Bronchial epithelial cell (primary cell): ENCODE measurements at regions not wholly inside any gene's neighbourhood (a gene's known extent, or its start where the extent isn't known, plus 50 kb on each side); places are given as distances from the start of the nearest gene placed in this dataset.

Source experiments
- DNase-seq: peaks from one replicate; pipeline ENCODE4 v3.0.0-alpha.2; 2010; ENCODE audit warnings: low read depth
- FAIRE-seq: peaks from 2 replicates; lab custom pipeline; 2011; peaks lifted over from hg19 to GRCh38; lab: Jason Lieb, UNC
- H3K27me3 ChIP-seq: 2 replicates; pipeline ENCODE4 v1.5.1; 2011; ENCODE audit warnings: low read length; ENCODE audit not compliant: control insufficient read depth, insufficient read depth
- H3K36me3 ChIP-seq: 2 replicates; pipeline ENCODE4 v1.5.1; 2011; ENCODE audit warnings: low read length; ENCODE audit not compliant: control insufficient read depth, insufficient read depth
- H3K4me3 ChIP-seq: 2 replicates; pipeline ENCODE4 v1.5.1; 2011; ENCODE audit warnings: mild to moderate bottlenecking, low read depth, low read length, control low read depth
- TF ChIP-seq, protein P1 (sequence below): IDR thresholded peaks from 2 replicates; pipeline ENCODE4 v1.5.1; 2011; ENCODE audit warnings: mild to moderate bottlenecking, moderate library complexity, low read length, control low read depth, inconsistent platforms; ENCODE audit not compliant: insufficient read depth, severe bottlenecking

DNA sequence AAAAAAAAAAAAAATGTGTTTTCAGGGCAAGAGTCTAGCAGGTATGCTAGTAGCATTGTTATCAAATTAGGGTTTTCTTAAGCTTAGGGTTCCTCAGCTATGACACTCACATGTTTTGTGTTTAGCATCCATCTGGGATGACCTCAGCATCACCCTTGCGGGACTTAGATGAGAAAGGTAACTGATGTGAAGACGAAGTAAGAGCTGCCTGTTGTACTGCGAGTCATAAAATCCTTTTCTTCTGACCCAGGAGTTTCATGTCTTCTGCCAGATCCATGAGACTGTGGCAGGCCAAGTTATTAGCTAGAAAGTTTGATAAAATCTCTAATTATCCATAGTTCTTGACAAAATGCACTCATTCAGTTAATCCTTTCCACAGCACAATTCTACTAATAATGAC, 1251.1 kb downstream of the AMY1C start:
- FAIRE-seq (no peak), DNase-seq (no peak)
- Histone ChIP-seq H3K27me3 (no peaks in the 10 kb centered on the region), H3K4me3 (no peak overlapping the region), H3K36me3 (no peaks in the 10 kb centered on the region)
- TF ChIP-seq, protein P1, sequence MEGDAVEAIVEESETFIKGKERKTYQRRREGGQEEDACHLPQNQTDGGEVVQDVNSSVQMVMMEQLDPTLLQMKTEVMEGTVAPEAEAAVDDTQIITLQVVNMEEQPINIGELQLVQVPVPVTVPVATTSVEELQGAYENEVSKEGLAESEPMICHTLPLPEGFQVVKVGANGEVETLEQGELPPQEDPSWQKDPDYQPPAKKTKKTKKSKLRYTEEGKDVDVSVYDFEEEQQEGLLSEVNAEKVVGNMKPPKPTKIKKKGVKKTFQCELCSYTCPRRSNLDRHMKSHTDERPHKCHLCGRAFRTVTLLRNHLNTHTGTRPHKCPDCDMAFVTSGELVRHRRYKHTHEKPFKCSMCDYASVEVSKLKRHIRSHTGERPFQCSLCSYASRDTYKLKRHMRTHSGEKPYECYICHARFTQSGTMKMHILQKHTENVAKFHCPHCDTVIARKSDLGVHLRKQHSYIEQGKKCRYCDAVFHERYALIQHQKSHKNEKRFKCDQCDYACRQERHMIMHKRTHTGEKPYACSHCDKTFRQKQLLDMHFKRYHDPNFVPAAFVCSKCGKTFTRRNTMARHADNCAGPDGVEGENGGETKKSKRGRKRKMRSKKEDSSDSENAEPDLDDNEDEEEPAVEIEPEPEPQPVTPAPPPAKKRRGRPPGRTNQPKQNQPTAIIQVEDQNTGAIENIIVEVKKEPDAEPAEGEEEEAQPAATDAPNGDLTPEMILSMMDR, result no peak

DNA sequence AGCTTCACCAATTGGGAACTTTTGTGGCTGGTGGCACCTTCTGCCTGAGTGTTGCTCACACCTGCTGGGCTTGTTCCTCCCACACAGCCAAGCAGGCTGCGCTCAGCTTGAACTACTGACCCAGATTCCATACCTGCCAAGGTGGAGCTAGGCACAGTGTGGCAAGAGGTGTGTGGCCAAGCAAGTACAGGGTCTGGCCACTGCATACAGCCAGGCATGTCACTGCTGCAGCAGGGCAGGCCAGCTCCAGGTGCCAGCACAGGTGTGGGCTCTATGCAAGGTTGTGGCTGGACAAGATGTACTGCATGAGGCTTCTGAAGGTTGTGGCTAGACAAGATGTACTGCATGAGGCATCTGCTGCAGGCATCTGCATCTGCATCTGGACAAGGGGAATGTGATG, 1254.8 kb downstream of the AMY1C start:
- Histone ChIP-seq H3K27me3 (no peaks in the 10 kb centered on the region), H3K4me3 (no peak overlapping the region), H3K36me3 (no peaks in the 10 kb centered on the region)
- DNase-seq (no peak), FAIRE-seq (no peak)
- TF ChIP-seq, protein P1, result no peak

DNA sequence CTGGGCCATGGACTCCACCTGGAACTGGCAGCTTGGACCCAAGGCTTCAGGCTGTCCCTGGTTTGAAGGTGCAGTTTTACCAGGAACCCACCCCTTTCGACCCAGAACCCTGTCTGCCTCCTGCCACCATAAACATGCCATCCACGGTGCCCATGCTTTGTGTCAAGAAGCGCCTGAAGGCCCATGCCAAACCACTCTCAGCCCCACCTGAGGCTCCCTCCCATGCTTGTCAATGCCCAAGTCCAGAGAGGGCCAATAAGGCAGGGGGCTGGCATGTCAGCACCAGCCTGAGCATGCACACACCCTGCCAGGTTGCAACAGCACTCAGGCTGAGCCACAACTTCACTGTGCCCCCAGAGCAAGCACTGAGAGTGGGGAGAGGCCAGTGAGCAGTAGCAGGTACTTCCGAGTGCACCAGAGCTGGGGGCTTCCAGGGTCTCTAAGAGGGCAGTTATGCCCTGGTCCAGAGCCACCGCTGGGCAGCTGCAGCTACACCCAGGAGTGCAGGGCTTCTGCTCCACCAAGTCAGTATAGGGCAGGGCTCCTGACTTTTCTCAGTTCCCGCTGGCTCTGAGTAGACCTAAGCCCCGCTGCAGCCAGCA, 1256.0 kb downstream of the AMY1C start:
- TF ChIP-seq, protein P1, result no peak
- H3K4me3 ChIP-seq, result no peak overlapping the region
- no peak for FAIRE-seq
- no peaks in the 10 kb centered on the region for H3K27me3 ChIP-seq
- no peaks in the 10 kb centered on the region for H3K36me3 ChIP-seq
- no peak for DNase-seq

DNA sequence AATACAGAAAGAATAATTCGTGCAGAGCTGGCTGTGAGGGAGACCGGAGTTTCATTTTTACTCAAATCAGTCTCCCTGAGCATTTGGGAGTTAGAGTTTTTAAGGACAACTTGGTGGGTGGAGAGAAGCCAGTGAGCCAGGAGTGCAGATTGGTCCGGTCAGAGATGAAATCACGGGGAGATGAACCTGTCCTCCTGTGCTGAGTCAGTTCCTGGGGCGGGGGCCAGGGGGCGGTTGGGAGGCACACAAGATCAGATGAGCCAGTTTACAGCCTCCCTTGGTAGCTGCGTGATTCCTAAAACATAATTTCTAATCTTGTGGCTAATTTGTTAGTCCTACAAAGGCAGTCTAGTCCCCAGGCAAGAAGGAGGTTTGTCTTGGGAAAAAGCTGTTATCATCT, 1267.9 kb downstream of the AMY1C start:
- TF ChIP-seq, protein P1, result no peak
- H3K36me3 ChIP-seq, result no peaks in the 10 kb centered on the region
- no peaks in the 10 kb centered on the region for H3K27me3 ChIP-seq
- H3K4me3 ChIP-seq, result no peak overlapping the region
- no peak for DNase-seq
- no peak for FAIRE-seq

DNA sequence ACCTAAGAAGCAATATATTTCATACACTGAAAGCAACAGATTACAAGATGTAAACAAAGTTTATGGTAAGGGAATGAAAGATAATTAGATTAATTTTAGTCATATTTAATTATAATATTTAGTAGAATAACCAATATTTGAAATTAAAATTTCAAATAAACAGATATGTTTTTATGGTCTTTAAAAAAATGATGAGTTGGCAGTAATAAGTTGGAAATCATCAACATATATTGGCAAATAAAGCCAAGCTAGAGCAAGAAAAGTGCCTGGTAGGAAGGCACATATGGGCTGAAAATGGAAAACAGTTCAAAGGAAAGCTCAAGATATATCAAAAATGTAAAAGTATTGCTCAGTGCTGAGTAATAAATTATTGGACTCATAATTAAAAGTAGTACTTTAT, 1274.0 kb downstream of the AMY1C start:
- TF ChIP-seq, protein P1, result no peak
- DNase-seq, result no peak
- Histone ChIP-seq H3K4me3 (no peak overlapping the region), H3K36me3 (no peaks in the 10 kb centered on the region), H3K27me3 (no peaks in the 10 kb centered on the region)
- FAIRE-seq, result no peak

DNA sequence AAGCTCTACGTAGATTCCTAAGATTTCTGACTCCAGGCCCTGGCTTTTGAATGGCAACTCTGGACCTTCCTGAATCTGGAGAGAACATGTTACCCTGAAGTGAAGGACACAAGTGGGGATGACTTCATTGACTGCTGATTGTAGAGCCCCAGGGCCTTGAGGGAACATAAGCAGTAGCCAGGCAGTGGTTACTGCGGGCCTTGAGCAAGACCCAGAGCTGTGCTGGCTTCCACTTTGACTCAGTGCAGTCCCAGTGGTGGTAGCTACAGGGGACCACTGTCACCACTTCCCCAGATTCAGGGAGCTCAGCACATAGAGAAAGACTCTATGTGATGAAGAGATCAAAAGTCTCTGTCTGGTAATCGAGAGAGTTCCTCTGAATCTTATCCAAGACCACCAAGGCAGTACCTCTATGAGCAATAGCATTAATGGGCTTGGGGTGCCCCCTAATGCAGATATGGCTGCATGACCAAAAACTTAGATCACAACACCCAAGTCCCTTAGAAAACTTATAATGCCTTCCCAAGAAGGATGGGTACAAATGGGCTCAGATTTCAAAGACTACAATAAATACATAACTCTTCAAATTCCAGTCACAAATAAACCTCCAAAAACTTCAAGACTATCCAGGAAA, 1278.3 kb downstream of the AMY1C start:
- TF ChIP-seq, protein P1, result no peak
- DNase-seq (no peak), FAIRE-seq (no peak)
- no peaks in the 10 kb centered on the region for H3K36me3 ChIP-seq
- no peaks in the 10 kb centered on the region for H3K27me3 ChIP-seq
- H3K4me3 ChIP-seq, result no peak overlapping the region
